ENCODE measurements at regions not wholly inside any gene's neighbourhood (a gene's known extent, or its start where the extent isn't known, plus 50 kb on each side); places are given as distances from the start of the nearest gene placed in this dataset.
A peak's percentile ranks its signal among the peaks of the same experiment; 100 is the strongest.
"Not testable (repeated sequence)": the region's sequence is repeated elsewhere in the genome, so short reads cannot be mapped to it uniquely, and the experiment has no call there.

- not testable (repeated sequence) for DNase-seq
These were observed 140.5 kb upstream of the ZNF322 start for GRCh38 chr6:26799903-26800633.

GRCh38 chr6:26803762-26804161, 144.2 kb upstream of the ZNF322 start:
- not testable (repeated sequence) for DNase-seq

GRCh38 chr6:26811486-26812116, 152.1 kb upstream of the ZNF322 start:
- not testable (repeated sequence) for DNase-seq

GRCh38 chr6:26818640-26819225, 159.2 kb upstream of the ZNF322 start:
- not testable (repeated sequence) for DNase-seq

- not testable (repeated sequence) for DNase-seq
These were observed 168.4 kb upstream of the ZNF322 start for GRCh38 chr6:26827965-26828364.

GRCh38 chr6:26829480-26829879, 169.9 kb upstream of the ZNF322 start:
- DNase-seq = not testable (repeated sequence)

GRCh38 chr6:26830992-26831391, 171.4 kb upstream of the ZNF322 start:
- DNase-seq = not testable (repeated sequence)

GRCh38 chr6:26835707-26836106, 176.2 kb upstream of the ZNF322 start:
- not testable (repeated sequence) for DNase-seq

GRCh38 chr6:26836657-26837056, 177.1 kb upstream of the ZNF322 start:
- not testable (repeated sequence) for DNase-seq

- not testable (repeated sequence) for DNase-seq
These were observed 185.3 kb upstream of the ZNF322 start for GRCh38 chr6:26844823-26845222.

GRCh38 chr6:26857289-26857688, 197.7 kb upstream of the ZNF322 start:
- DNase-seq = not testable (repeated sequence)

GRCh38 chr6:26859067-26859770, 199.7 kb upstream of the ZNF322 start:
- DNase-seq = not testable (repeated sequence)

- DNase-seq = not testable (repeated sequence)
These were observed 200.2 kb upstream of the ZNF322 start for GRCh38 chr6:26859771-26860163.

- not testable (repeated sequence) for DNase-seq
These were observed 202.4 kb upstream of the ZNF322 start for GRCh38 chr6:26861913-26862312.

GRCh38 chr6:26863641-26864040, 204.1 kb upstream of the ZNF322 start:
- DNase-seq = not testable (repeated sequence)

- DNase-seq = not testable (repeated sequence)
These were observed 239.2 kb upstream of the ZNF322 start for GRCh38 chr6:26898785-26899184.

- not testable (repeated sequence) for DNase-seq
These were observed 264.7 kb upstream of the ZNF322 start for GRCh38 chr6:26924206-26924605.

GRCh38 chr6:26928190-26928589, 268.6 kb upstream of the ZNF322 start:
- not testable (repeated sequence) for DNase-seq

GRCh38 chr6:26937258-26937657, 277.7 kb upstream of the ZNF322 start:
- not testable (repeated sequence) for DNase-seq

GRCh38 chr6:26951211-26951610, 291.7 kb upstream of the ZNF322 start:
- not testable (repeated sequence) for DNase-seq

- peak; percentile 78 for DNase-seq
These were observed 291.4 kb upstream of the PRSS16 start for GRCh38 chr6:26956078-26956600.

GRCh38 chr6:26956601-26957184, 290.8 kb upstream of the PRSS16 start:
- DNase-seq = peak; percentile 81

Data from CD4-positive, alpha-beta T cell treated with Interleukin-12 subunit alpha and Interleukin-12 subunit beta, for 1 hour (primary cell).